Cardiac fibroblast (primary cell): ENCODE measurements at regions not wholly inside any gene's neighbourhood (a gene's known extent, or its start where the extent isn't known, plus 50 kb on each side); places are given as distances from the start of the nearest gene placed in this dataset.

Source experiments
- DNase-seq, 2 donors: peaks; one replicate each; pipeline versions ENCODE4 v3.0.0 to v3.0.0-alpha.2; 2010; ENCODE audit warnings: low read depth in 2 of 2
- H3K4me3 ChIP-seq, 2 donors: replicated peaks in 1 of 2; 1 replicate in 1 of 2; 2 replicates in 1 of 2; pipeline ENCODE4 v1.5.1; 2011; ENCODE audit warnings: low read depth in 2 of 2, low read length in 2 of 2, mild to moderate bottlenecking in 2 of 2, moderate library complexity in 1 of 2
- TF ChIP-seq, protein P1 (sequence below): IDR thresholded peaks from one replicate; pipeline ENCODE4 v1.5.1; 2011; ENCODE audit warnings: low read depth, mild to moderate bottlenecking, low read length, inconsistent platforms

DNA sequence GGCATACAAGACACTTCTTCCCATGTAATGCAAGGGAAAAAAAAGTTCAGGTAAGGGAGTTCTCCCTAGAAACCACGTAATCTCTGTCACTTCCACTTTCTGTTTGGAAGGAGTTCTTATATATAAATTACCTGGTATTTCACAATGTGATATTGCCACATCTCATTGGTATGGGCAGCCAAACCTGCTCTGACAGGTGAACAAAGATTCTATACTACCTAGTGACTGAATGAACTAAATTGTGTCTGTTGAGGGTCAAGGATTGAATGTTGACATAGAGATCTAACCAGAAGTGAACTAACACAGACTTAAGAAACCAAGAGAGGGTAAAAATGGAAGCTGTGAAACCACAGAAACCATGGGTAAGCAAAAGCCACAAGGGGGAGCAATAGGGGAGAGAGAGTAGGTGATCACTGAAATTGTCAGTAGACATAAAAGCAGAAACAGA lies 161.3 kb downstream of the RPL10L start:
- DNase-seq: no peak
- H3K4me3 ChIP-seq: no peak overlapping the region
- TF ChIP-seq, protein P1, sequence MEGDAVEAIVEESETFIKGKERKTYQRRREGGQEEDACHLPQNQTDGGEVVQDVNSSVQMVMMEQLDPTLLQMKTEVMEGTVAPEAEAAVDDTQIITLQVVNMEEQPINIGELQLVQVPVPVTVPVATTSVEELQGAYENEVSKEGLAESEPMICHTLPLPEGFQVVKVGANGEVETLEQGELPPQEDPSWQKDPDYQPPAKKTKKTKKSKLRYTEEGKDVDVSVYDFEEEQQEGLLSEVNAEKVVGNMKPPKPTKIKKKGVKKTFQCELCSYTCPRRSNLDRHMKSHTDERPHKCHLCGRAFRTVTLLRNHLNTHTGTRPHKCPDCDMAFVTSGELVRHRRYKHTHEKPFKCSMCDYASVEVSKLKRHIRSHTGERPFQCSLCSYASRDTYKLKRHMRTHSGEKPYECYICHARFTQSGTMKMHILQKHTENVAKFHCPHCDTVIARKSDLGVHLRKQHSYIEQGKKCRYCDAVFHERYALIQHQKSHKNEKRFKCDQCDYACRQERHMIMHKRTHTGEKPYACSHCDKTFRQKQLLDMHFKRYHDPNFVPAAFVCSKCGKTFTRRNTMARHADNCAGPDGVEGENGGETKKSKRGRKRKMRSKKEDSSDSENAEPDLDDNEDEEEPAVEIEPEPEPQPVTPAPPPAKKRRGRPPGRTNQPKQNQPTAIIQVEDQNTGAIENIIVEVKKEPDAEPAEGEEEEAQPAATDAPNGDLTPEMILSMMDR: no peak

DNA sequence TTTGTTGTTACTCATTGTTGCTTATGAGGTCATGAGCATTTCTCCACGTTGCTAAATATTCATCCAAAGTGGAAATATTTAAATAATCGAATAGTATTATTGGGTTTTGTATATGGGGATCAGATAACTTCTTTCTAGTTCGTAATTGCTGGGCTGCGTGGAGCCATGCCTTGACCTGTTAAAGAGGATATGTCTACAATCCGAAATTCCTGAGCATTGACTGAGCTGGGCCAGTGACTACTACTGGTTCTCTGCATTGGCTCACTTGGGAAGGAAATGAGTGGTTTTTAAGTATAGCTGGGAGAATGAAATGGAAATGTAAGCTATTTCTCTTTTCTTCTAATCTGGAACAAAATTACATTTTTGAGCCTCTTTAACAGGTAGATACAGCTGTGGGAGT lies 163.2 kb downstream of the RPL10L start:
- no peak for DNase-seq
- TF ChIP-seq, protein P1: no peak
- no peak overlapping the region for H3K4me3 ChIP-seq

DNA sequence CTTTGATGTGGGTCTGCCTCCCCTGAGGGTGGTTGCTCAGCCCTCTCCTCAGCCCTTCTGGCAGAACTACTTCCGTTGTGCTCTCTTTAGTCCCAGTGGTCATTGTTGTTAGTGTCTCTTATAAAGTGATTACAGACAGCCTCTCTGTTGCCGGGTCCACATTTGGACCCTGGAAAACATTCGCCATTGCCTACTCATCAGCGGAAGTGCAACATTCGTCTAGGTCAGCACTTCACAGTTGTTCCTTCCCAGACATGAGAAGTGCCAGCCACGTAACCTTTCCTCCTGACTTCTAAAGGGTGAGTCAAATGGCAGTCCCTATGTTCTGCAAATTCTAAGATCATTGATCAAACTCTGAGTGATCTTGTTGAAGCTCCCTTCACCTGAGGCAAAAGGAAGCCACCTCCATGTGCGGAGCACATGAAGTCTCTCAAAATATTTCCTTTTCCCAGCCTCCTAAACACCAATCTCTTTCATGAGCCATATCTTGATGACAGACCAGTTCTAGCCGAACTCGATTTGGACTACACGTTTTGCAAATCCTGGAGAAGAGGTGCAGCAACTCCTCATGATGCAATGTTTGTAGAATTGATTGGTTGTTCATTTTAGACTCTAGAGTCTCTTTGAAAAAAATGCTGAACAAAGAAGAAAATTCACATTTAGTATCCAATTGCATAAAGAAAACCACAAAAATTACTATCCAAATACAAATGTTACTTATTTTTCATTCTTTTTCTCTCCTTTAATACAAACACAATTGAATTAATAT lies 163.8 kb downstream of the RPL10L start:
- H3K4me3 ChIP-seq: no peak overlapping the region
- TF ChIP-seq, protein P1: no peak
- no peak for DNase-seq

DNA sequence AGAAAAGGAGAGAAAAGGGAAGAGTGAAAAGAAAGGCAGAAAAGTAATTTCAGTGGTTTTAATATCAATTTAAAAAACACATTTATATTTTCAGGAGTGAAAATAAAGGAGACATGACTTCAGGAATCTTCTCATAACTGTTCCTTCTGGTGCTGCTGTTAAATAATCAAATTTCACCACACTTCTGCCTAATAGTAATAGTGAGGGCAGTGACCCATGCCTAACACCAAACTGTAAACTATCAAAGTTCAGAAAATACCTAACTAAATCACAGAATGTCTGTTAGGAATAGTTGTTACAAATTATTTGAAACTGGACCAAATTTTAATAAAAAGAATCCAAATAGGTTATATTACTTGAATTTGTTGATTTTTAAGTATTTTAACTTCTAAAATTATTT lies 169.4 kb downstream of the RPL10L start:
- no peak for DNase-seq
- TF ChIP-seq, protein P1: no peak
- no peak overlapping the region for H3K4me3 ChIP-seq

DNA sequence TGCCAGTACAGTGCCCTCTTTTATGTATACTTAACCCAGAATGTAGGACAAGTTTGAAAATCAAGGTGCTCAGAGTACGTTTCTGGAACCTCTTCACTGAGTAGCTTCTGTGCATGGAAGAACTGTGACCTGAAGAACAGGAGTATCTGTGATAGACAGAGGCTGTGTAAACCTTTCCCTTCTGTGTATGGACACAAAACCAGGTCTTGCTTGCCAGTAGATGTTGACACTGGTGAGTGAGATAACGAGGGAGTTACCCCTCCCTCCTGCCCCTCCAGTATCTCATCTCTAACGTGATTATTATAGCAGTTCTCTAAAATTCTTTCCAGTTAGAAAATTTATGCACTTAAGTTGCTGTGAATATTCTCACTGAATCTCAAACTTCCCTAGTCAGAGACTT lies 170.8 kb downstream of the RPL10L start:
- no peak overlapping the region for H3K4me3 ChIP-seq
- no peak for DNase-seq
- TF ChIP-seq, protein P1: no peak

DNA sequence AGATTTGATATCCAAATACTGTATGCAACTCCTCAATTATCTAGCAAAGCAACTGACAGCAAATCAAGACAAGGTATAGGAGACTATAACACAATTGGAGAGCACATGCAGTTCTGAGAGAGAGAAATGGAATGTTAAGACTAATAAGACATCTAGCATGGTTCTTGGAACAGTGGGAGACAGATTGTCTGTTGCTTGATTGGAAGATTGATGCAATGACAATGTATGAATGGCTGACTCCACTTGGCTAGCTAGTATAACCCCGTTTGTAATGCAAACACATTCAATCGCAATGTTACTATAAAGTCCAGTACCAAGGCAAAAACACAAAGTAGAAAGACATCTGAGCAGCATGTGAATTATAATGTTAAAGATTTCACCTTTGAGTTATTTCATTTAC lies 179.3 kb downstream of the RPL10L start:
- no peak for DNase-seq
- TF ChIP-seq, protein P1: no peak
- H3K4me3 ChIP-seq: no peak overlapping the region

DNA sequence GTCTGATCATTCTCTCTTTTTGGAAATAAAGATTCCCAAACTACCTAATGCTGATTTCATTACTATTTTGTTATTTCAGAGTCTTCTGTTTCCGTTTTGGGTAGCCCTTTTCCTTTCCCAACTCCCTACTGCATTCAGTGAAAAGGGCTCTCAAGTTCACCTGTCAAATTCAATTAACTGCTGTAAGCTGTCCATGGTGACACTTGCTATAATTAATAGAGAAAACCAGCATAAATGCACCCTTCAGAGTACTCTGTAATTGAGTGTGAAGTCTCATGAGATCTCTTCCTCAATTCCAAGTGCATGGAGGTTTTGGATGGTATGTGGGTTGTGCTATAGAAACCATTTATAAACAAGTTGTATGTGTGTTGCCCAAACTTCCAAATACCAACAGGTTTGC lies 187.2 kb downstream of the RPL10L start:
- DNase-seq: no peak
- TF ChIP-seq, protein P1: no peak
- no peak overlapping the region for H3K4me3 ChIP-seq
